ENCODE measurements at regions not wholly inside any gene's neighbourhood (a gene's known extent, or its start where the extent isn't known, plus 50 kb on each side); places are given as distances from the start of the nearest gene placed in this dataset.

- TF ChIP-seq, protein P1, sequence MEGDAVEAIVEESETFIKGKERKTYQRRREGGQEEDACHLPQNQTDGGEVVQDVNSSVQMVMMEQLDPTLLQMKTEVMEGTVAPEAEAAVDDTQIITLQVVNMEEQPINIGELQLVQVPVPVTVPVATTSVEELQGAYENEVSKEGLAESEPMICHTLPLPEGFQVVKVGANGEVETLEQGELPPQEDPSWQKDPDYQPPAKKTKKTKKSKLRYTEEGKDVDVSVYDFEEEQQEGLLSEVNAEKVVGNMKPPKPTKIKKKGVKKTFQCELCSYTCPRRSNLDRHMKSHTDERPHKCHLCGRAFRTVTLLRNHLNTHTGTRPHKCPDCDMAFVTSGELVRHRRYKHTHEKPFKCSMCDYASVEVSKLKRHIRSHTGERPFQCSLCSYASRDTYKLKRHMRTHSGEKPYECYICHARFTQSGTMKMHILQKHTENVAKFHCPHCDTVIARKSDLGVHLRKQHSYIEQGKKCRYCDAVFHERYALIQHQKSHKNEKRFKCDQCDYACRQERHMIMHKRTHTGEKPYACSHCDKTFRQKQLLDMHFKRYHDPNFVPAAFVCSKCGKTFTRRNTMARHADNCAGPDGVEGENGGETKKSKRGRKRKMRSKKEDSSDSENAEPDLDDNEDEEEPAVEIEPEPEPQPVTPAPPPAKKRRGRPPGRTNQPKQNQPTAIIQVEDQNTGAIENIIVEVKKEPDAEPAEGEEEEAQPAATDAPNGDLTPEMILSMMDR (IDR thresholded peaks at IDR 0.05) = no peak
- no peak for TF ChIP-seq POLR2A (IDR thresholded peaks at IDR 0.05)
Observed at GRCh38 chr1:245046769-245047168, 108.0 kb upstream of the KIF26B start.

Data from Peyer's patch (tissue), 4 donors.